ENCODE measurements at regions not wholly inside any gene's neighbourhood (a gene's known extent, or its start where the extent isn't known, plus 50 kb on each side); places are given as distances from the start of the nearest gene placed in this dataset.

DNA sequence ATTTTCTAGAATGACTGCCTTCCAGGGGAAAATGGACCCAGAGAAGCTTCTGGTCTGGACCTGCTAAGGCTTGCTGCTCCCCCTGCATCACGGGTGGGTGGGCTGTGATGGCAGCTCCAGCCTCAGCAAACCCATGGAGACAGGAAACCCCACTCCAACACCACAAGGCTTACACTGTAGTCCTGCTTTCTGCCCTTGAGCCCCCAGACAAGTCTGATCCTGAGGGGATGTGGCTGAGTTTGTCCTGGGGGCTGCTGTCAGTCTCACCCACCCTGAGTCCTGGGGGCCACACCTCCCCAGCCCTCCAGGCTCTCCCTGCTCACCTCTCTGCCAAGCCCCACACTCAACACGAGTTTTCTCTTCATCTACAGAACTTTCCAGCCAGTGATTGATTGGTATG, 279.4 kb downstream of the EIPR1 start:
- WGBS (ENCODE audit: insufficient coverage, low coverage, missing lambda C conversion rate), result 9% methylated on average over 2 of the region's 2 CpGs
- no peak for ATAC-seq
- no peak for DNase-seq (ENCODE audit: extremely low read depth in 1 of 4, low spot score in 3 of 4)
- Histone ChIP-seq H3K4me2 (ENCODE audit: insufficient read depth, low read length) (no peak overlapping the region), H3K9me1 (ENCODE audit: control insufficient read depth, insufficient read depth, low read length) (peaks cover 3% of the 10 kb centered on the region), H4K20me1 (replicated peaks; ENCODE audit: control insufficient read depth, insufficient read depth, low read length) (no peaks in the 10 kb centered on the region), H3K27ac (ENCODE audit: extremely low read depth, low read depth, low read length) (no peak overlapping the region), H3K27me3 (ENCODE audit: control insufficient read depth in 2 of 2, insufficient read depth in 2 of 2, low read length in 2 of 2) (peaks cover 38 to 59% of the 10 kb centered on the region in 2 experiments), H3K36me3 (ENCODE audit: control insufficient read depth, insufficient read depth, low read length) (no peaks in the 10 kb centered on the region), H3K9me3 (replicated peaks; ENCODE audit: control insufficient read depth, insufficient read depth, low read depth, low read length) (no peaks in the 10 kb centered on the region), H2AFZ (ENCODE audit: low read depth, low read length) (no peak overlapping the region), H3K9ac (ENCODE audit: insufficient read depth in 1 of 2, low read depth in 2 of 2, low read length in 2 of 2) (no peak overlapping the region), H3K79me2 (ENCODE audit: control insufficient read depth, insufficient read depth, low read length) (no peaks in the 10 kb centered on the region), H3K4me3 (no peak overlapping the region), H3K4me1 (replicated peaks in 1 of 2; ENCODE audit: control insufficient read depth in 2 of 2, insufficient read depth in 2 of 2, low read length in 2 of 2) (peaks cover 13 to 26% of the 10 kb centered on the region in 2 experiments; a peak in 4 of 5 replicates)
- in situ Hi-C loops (cut with MboI), result no loop called here
- intact Hi-C loops (cut with micrococcal nuclease), result no loop called here
- BruUV-seq (replicated peaks), result no TSS peak
- FAIRE-seq, result no peak
- TF ChIP-seq ZKSCAN3 (CRISPR knock-in tag; IDR thresholded peaks at IDR 0.05) (no peak), HMGN3 (IDR thresholded peaks at IDR 0.05; ENCODE audit: borderline replicate concordance, extremely low read depth, insufficient read length, low read depth, low read length) (no peak), NONO (IDR thresholded peaks at IDR 0.05; ENCODE audit: low read depth in 2 of 2, low read length in 1 of 2) (no peak), E2F3 (CRISPR knock-in tag; IDR thresholded peaks at IDR 0.05) (no peak), PHTF2 (CRISPR knock-in tag; IDR thresholded peaks at IDR 0.05) (no peak), YBX1 (IDR thresholded peaks at IDR 0.05) (no peak)
- TF ChIP-seq, protein P1, sequence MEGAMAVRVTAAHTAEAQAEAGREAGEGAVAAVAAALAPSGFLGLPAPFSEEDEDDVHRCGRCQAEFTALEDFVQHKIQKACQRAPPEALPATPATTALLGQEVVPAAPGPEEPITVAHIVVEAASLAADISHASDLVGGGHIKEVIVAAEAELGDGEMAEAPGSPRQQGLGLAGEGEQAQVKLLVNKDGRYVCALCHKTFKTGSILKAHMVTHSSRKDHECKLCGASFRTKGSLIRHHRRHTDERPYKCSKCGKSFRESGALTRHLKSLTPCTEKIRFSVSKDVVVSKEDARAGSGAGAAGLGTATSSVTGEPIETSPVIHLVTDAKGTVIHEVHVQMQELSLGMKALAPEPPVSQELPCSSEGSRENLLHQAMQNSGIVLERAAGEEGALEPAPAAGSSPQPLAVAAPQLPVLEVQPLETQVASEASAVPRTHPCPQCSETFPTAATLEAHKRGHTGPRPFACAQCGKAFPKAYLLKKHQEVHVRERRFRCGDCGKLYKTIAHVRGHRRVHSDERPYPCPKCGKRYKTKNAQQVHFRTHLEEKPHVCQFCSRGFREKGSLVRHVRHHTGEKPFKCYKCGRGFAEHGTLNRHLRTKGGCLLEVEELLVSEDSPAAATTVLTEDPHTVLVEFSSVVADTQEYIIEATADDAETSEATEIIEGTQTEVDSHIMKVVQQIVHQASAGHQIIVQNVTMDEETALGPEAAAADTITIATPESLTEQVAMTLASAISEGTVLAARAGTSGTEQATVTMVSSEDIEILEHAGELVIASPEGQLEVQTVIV (CRISPR knock-in tag; IDR thresholded peaks at IDR 0.05; ENCODE audit: borderline replicate concordance), result no peak
- ChIA-PET CTCF (ENCODE audit: low intra/inter-chr PET ratio) (no interaction called here), POLR2A (no interaction called here)

All from K562 (cell line).